Neural crest cell (in vitro differentiated cells): ENCODE measurements at regions not wholly inside any gene's neighbourhood (a gene's known extent, or its start where the extent isn't known, plus 50 kb on each side); places are given as distances from the start of the nearest gene placed in this dataset.

Experiments
- DNase-seq: peaks from one replicate; pipeline ENCODE4 v3.0.0; 2021; ENCODE audit warnings: low read depth, mixed read lengths, low spot score
- H3K27ac Mint-ChIP-seq: one replicate; pipeline ENCODE4 v1.8.0; 2021; ENCODE audit warnings: mild to moderate bottlenecking, mixed read lengths; ENCODE audit not compliant: unreplicated experiment
- H3K27me3 Mint-ChIP-seq: 2 replicates; pipeline ENCODE4 v1.8.0; 2021; ENCODE audit warnings: low read depth, mild to moderate bottlenecking, mixed read lengths
- H3K36me3 Mint-ChIP-seq: 2 replicates; pipeline ENCODE4 v1.8.0; 2021; ENCODE audit warnings: low read depth, mild to moderate bottlenecking, mixed read lengths
- H3K4me1 Mint-ChIP-seq: 2 replicates; pipeline ENCODE4 v1.8.0; 2021; ENCODE audit warnings: mixed read lengths
- H3K4me3 Mint-ChIP-seq: one replicate; pipeline ENCODE4 v1.8.0; 2021; ENCODE audit warnings: mild to moderate bottlenecking, mixed read lengths
- H3K9me3 Mint-ChIP-seq: 2 replicates; pipeline ENCODE4 v1.8.0; 2021; ENCODE audit warnings: mixed read lengths
- CTCF ChIP-seq: fragments of 200-600 bp; sonication (generic); conservative IDR thresholded peaks from 2 replicates; pipeline ENCODE4 v1.5.0; 2021; ENCODE audit warnings: antibody characterized with exemption, mild to moderate bottlenecking

DNA sequence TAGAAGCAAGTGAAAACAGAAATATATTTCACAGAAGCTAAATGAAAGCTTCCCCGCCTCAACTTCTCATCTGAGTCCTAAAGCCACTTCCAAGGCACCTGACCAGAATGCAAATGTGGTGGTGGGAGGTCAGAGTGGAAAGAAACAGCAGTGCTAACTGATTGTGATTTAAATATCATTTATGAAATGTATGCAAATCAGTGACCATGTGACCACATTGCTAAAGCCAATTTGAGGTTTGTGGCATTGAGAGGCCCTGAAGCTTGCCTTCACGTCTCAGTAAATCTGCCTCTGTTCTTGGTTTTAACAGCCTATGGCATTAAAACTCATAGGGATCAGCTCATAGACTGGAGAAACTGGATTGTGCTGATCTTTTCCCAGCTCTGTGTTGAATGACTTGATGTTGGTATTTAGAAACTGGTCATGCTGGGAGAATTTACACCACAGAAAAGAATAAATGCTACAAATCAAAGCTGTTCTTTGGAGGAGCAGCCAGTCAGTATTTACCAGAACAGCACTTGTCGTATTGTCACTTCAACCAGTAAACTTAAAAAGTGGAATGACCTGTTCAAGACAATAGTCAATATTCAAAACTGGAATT, 481.4 kb upstream of the ALCAM start:
- no peaks in the 10 kb centered on the region for H3K9me3 Mint-ChIP-seq
- no peak overlapping the region for H3K4me3 Mint-ChIP-seq
- TF ChIP-seq CTCF: no peak
- no peaks in the 10 kb centered on the region for H3K4me1 Mint-ChIP-seq
- no peaks in the 10 kb centered on the region for H3K36me3 Mint-ChIP-seq
- no peaks in the 10 kb centered on the region for H3K27me3 Mint-ChIP-seq
- H3K27ac Mint-ChIP-seq: no peak overlapping the region
- no peak for DNase-seq

DNA sequence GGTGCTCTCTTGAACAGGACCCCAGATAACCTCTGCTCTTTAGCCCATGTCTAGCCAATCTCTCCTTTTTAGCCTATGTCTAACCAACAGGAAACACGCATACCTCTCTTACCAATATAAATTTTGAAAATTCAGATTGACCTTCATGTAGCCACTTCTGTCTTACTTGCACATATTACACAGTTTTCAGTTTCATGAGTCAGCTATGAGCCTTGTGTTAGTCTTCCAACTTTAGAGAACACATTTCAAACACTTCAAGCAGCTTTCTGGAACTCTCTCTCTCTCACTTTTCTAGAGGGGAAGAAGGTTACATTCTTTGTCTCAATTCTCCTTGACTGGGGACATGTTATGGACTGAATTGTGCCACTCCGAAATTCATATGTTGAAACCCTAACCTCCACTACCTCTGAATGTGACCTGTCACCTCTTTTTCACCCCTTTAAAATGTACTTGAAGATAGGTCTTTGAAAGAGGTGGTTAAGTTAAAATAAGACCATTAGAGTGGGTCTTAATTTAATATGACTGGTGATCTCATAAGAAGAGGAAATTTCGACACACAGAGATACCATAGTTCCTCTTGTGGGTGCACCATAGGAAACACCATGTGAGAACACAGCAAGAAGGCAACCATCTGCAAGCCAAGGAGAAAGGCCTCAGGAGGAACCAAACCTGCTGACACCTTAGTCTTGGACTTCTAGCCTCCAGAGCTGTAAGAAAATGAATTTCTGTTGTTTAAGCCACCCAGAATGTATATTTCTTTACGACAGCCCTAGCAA, 480.3 kb upstream of the ALCAM start:
- no peaks in the 10 kb centered on the region for H3K36me3 Mint-ChIP-seq
- no peak for DNase-seq
- H3K4me1 Mint-ChIP-seq: no peaks in the 10 kb centered on the region
- no peak for TF ChIP-seq CTCF
- H3K27me3 Mint-ChIP-seq: no peaks in the 10 kb centered on the region
- no peaks in the 10 kb centered on the region for H3K9me3 Mint-ChIP-seq
- H3K27ac Mint-ChIP-seq: no peak overlapping the region
- no peak overlapping the region for H3K4me3 Mint-ChIP-seq

DNA sequence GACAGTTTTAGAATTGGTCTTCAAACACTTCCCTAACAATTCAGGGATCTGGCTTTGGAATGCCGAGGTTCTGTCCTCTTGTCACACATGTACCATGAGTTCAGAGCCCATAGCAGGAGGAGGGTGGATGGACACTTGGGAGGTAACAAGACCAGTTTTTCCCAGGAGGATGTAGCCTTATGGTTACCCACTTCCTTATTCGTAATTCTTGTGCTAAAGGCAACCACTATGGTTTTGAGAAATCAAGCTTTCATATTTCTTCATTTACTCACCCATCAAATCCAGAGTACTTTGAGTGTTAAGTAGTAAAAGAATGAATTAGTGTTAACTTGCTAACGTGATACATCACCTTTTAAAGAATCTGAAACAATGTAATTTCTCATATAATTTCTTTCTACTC, 479.6 kb upstream of the ALCAM start:
- H3K4me3 Mint-ChIP-seq: no peak overlapping the region
- H3K9me3 Mint-ChIP-seq: no peaks in the 10 kb centered on the region
- H3K36me3 Mint-ChIP-seq: no peaks in the 10 kb centered on the region
- no peak for DNase-seq
- no peaks in the 10 kb centered on the region for H3K4me1 Mint-ChIP-seq
- no peak for TF ChIP-seq CTCF
- H3K27ac Mint-ChIP-seq: no peak overlapping the region
- no peaks in the 10 kb centered on the region for H3K27me3 Mint-ChIP-seq

DNA sequence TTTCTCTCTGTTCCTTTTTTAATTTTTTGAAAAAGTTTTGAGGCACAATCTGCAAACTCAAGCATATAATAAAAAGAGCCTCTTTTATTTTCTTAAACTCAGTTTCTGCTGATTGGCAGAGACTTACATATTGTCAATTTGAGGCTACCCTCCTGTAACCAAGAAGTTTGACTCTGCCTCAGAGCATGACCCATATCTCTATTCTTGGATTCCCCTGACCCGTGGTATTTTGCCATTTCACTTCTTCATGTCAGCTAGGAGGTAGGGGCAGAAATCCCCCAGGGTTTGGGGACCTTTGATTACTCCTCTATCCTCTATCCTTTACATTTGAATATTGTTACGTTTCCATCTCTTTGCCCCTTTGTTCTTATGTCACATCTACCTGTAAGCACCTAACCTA, 479.1 kb upstream of the ALCAM start:
- Mint-ChIP-seq H3K36me3 (no peaks in the 10 kb centered on the region), H3K27me3 (no peaks in the 10 kb centered on the region), H3K27ac (no peak overlapping the region), H3K9me3 (no peaks in the 10 kb centered on the region), H3K4me1 (no peaks in the 10 kb centered on the region), H3K4me3 (no peak overlapping the region)
- no peak for DNase-seq
- TF ChIP-seq CTCF: no peak

DNA sequence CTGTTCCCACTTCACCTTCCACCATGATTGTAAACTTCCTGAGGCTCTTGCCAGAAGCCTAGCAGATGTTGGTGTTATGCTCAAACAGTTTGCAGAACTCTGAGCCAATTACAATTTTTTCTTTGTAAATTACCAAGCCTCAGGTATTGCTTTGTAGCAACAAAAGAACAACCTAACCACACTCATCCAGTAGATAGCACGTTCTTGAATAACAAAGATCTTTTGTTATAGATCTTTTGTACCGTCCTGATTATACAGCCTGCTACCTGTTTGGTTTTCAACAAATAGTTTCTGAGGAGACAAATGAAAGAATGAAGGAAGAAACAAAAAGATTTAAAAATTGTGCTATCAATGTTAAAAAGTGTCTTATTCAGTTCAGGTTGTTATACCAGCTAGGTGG, 474.7 kb upstream of the ALCAM start:
- Mint-ChIP-seq H3K27ac (no peak overlapping the region), H3K4me3 (no peak overlapping the region), H3K4me1 (no peaks in the 10 kb centered on the region), H3K36me3 (no peaks in the 10 kb centered on the region), H3K9me3 (no peaks in the 10 kb centered on the region), H3K27me3 (no peaks in the 10 kb centered on the region)
- no peak for DNase-seq
- TF ChIP-seq CTCF: no peak
